ENCODE measurements at regions not wholly inside any gene's neighbourhood (a gene's known extent, or its start where the extent isn't known, plus 50 kb on each side); places are given as distances from the start of the nearest gene placed in this dataset.
"Not testable (repeated sequence)": the region's sequence is repeated elsewhere in the genome, so short reads cannot be mapped to it uniquely, and the experiment has no call there.

DNA sequence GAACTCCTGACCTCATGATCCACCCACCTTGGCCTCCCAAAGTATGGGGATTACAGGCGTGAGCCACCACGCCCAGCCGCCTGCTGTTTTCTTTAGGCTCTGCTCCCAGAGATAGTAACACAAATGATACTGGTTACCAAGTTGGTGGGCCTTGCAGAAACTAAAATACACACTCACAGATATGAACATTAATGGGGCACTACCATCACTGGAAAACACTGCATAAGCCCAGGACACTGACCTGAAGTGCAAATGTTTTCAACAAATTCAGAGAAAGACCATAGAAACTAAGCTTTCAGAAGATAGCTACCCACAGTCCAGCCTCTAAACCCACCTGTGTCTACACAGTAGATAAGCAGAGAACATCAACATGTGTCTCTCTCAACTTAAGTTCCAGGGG, 180.5 kb downstream of the FCRL5 start:
- Histone ChIP-seq H3K4me3 (ENCODE audit: low read length) (no peak overlapping the region), H3K9ac (ENCODE audit: low read length) (no peak overlapping the region), H3K36me3 (replicated peaks; ENCODE audit: low read depth, low read length) (no peaks in the 10 kb centered on the region), H3K27me3 (ENCODE audit: low read depth, low read length) (0 out of 2 replicates have a peak, but pooled peaks cover 3% of the 10 kb centered on the region), H4K20me1 (ENCODE audit: insufficient read depth, low read length) (no peaks in the 10 kb centered on the region), H3K27ac (ENCODE audit: low read length) (no peak overlapping the region), H3K79me2 (ENCODE audit: low read length) (no peaks in the 10 kb centered on the region), H2AFZ (ENCODE audit: low read depth, low read length) (no peak overlapping the region), H3K4me1 (ENCODE audit: low read length) (peaks cover 5% of the 10 kb centered on the region), H3K9me3 (ENCODE audit: insufficient read depth, low read length) (no peaks in the 10 kb centered on the region), H3K4me2 (ENCODE audit: low read length) (no peak overlapping the region)
- TF ChIP-seq, protein P1, sequence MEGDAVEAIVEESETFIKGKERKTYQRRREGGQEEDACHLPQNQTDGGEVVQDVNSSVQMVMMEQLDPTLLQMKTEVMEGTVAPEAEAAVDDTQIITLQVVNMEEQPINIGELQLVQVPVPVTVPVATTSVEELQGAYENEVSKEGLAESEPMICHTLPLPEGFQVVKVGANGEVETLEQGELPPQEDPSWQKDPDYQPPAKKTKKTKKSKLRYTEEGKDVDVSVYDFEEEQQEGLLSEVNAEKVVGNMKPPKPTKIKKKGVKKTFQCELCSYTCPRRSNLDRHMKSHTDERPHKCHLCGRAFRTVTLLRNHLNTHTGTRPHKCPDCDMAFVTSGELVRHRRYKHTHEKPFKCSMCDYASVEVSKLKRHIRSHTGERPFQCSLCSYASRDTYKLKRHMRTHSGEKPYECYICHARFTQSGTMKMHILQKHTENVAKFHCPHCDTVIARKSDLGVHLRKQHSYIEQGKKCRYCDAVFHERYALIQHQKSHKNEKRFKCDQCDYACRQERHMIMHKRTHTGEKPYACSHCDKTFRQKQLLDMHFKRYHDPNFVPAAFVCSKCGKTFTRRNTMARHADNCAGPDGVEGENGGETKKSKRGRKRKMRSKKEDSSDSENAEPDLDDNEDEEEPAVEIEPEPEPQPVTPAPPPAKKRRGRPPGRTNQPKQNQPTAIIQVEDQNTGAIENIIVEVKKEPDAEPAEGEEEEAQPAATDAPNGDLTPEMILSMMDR (IDR thresholded peaks at IDR 0.05; ENCODE audit: low read depth, low read length) = no peak
- no peak for TF ChIP-seq EZH2phosphoT487 (IDR thresholded peaks at IDR 0.05; ENCODE audit: low read depth)

DNA sequence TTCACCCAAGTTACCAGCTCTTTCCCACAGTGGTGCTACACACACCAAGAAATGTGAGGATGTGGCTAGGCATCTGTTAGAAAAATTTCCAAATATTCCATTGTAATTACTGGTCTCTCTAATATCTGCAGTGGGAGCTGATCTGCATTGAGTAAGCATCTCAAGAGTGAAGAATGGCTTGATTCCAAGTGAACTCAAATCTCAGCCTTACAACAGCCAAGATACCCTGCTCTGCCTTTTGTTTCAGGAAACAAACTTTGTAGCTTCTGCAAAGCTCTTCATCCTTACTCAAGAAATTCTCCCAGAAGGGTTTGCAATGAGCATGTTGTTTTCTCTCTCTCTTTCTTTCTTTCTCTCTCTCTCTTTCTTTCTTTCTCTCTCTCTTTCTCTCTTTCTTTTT, 181.1 kb downstream of the FCRL5 start:
- Histone ChIP-seq H3K9ac (ENCODE audit: low read length) (no peak overlapping the region), H3K27ac (ENCODE audit: low read length) (no peak overlapping the region), H4K20me1 (ENCODE audit: insufficient read depth, low read length) (no peaks in the 10 kb centered on the region), H3K9me3 (ENCODE audit: insufficient read depth, low read length) (no peaks in the 10 kb centered on the region), H3K36me3 (replicated peaks; ENCODE audit: low read depth, low read length) (no peaks in the 10 kb centered on the region), H3K4me2 (ENCODE audit: low read length) (no peak overlapping the region), H3K79me2 (ENCODE audit: low read length) (no peaks in the 10 kb centered on the region), H2AFZ (ENCODE audit: low read depth, low read length) (no peak overlapping the region), H3K27me3 (ENCODE audit: low read depth, low read length) (0 out of 2 replicates have a peak, but pooled peaks cover 3% of the 10 kb centered on the region), H3K4me3 (ENCODE audit: low read length) (no peak overlapping the region), H3K4me1 (ENCODE audit: low read length) (peaks cover 10% of the 10 kb centered on the region)
- no peak for TF ChIP-seq EZH2phosphoT487 (IDR thresholded peaks at IDR 0.05; ENCODE audit: low read depth)
- TF ChIP-seq, protein P1 (IDR thresholded peaks at IDR 0.05; ENCODE audit: low read depth, low read length) = no peak

DNA sequence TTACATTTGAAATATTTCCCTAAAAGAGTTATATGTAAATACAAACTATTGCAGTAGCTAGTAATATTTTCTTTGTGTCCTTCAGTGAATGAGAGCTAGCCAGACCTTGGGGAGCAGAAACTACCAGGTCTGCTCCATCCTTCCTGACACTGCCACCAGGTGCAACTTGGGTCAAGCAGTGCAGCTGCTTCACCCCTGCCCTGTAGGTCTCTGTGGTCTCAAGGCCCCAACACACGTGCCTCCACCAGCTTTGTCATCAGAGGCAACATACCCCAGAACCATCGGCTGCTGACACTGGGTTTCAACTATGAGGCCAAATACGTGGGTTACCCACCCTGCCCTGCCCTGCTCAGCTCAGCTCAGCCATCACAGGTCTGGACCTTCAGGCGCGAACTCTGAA, 181.6 kb downstream of the FCRL5 start:
- H3K9me3 ChIP-seq (ENCODE audit: insufficient read depth, low read length) = no peaks in the 10 kb centered on the region
- no peak overlapping the region for H3K27ac ChIP-seq (ENCODE audit: low read length)
- no peaks in the 10 kb centered on the region for H3K36me3 ChIP-seq (replicated peaks; ENCODE audit: low read depth, low read length)
- H3K9ac ChIP-seq (ENCODE audit: low read length) = no peak overlapping the region
- H3K4me2 ChIP-seq (ENCODE audit: low read length) = no peak overlapping the region
- TF ChIP-seq, protein P1 (IDR thresholded peaks at IDR 0.05; ENCODE audit: low read depth, low read length) = no peak
- no peak for TF ChIP-seq EZH2phosphoT487 (IDR thresholded peaks at IDR 0.05; ENCODE audit: low read depth)
- H3K79me2 ChIP-seq (ENCODE audit: low read length) = no peaks in the 10 kb centered on the region
- H3K27me3 ChIP-seq (ENCODE audit: low read depth, low read length) = 0 out of 2 replicates have a peak, but pooled peaks cover 3% of the 10 kb centered on the region
- no peak overlapping the region for H3K4me3 ChIP-seq (ENCODE audit: low read length)
- peaks cover 14% of the 10 kb centered on the region for H3K4me1 ChIP-seq (ENCODE audit: low read length)
- H4K20me1 ChIP-seq (ENCODE audit: insufficient read depth, low read length) = no peaks in the 10 kb centered on the region
- H2AFZ ChIP-seq (ENCODE audit: low read depth, low read length) = no peak overlapping the region

DNA sequence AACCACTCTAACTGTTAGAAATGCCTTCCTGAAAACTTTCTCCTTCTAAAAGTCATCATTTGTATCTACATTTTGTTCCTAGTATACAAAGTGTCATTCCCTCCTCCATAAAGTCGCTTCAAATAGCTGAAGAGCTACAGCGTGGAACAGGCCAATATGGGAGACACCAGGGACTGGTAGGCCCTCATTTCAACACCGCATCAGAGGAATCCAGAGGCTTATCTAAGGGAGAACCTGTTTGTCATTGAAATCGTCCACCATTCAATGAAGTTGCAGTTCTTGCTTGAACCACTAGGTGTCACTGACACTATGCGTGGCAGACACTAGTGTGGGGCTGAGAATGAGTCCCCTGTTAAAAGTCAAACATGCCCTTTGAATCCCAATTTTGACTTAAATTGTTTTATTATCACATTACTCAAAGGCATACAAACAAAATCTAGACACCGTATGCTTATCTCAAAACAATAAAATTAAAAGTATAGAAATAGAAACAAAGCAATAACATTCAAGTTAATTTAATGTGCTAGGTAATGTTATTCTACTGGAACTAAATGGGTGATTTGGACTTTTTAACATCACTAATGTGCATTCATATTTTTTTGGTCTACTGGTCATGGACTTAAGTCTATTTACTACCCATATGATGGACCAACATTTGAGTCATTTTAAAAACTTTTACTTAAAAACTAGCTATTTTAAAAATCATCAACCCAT, 182.3 kb downstream of the FCRL5 start:
- no peak overlapping the region for H2AFZ ChIP-seq (ENCODE audit: low read depth, low read length)
- TF ChIP-seq, protein P1 (IDR thresholded peaks at IDR 0.05; ENCODE audit: low read depth, low read length) = peak; percentile 91
- TF ChIP-seq EZH2phosphoT487 (IDR thresholded peaks at IDR 0.05; ENCODE audit: low read depth) = no peak

DNA sequence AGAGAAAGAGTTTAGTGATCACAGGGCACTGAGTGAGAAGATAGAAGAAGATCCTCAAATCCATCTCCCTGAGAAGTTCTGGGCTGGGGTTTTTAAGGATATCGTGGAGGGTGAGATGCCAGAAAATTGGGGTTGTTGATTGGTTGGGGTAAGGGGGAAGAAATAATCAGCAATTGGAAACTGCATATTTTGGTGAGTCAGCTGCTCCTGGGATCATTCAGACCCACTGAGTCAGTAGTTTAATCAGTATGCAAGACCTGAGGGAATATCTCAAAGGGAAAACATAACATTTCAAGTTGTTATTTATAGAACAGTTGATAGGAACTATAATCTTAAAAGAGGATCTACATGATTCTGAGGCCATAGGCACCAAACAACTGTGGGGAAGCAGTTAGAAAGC, 183.4 kb downstream of the FCRL5 start:
- H2AFZ ChIP-seq (ENCODE audit: low read depth, low read length); H3K27ac ChIP-seq (ENCODE audit: low read length); H3K27me3 ChIP-seq (ENCODE audit: low read depth, low read length); H3K79me2 ChIP-seq (ENCODE audit: low read length); H3K4me3 ChIP-seq (ENCODE audit: low read length); H3K4me2 ChIP-seq (ENCODE audit: low read length); H3K9ac ChIP-seq (ENCODE audit: low read length); H3K9me3 ChIP-seq (ENCODE audit: insufficient read depth, low read length); H4K20me1 ChIP-seq (ENCODE audit: insufficient read depth, low read length); H3K36me3 ChIP-seq (replicated peaks; ENCODE audit: low read depth, low read length): not testable (repeated sequence)
- peaks cover 22% of the 10 kb centered on the region for H3K4me1 ChIP-seq (ENCODE audit: low read length)

More for the DNA sequence above, 182.3 kb downstream of the FCRL5 start:
- Histone ChIP-seq H3K4me3 (ENCODE audit: low read length) (no peak overlapping the region), H3K79me2 (ENCODE audit: low read length) (no peaks in the 10 kb centered on the region), H3K4me2 (ENCODE audit: low read length) (no peak overlapping the region), H3K4me1 (ENCODE audit: low read length) (peaks cover 14% of the 10 kb centered on the region), H3K27me3 (ENCODE audit: low read depth, low read length) (0 out of 2 replicates have a peak, but pooled peaks cover 3% of the 10 kb centered on the region), H3K27ac (ENCODE audit: low read length) (no peak overlapping the region), H3K9ac (ENCODE audit: low read length) (no peak overlapping the region), H3K9me3 (ENCODE audit: insufficient read depth, low read length) (no peaks in the 10 kb centered on the region), H4K20me1 (ENCODE audit: insufficient read depth, low read length) (no peaks in the 10 kb centered on the region), H3K36me3 (replicated peaks; ENCODE audit: low read depth, low read length) (no peaks in the 10 kb centered on the region)

All from OCI-LY3 (cell line).